ENCODE measurements at regions not wholly inside any gene's neighbourhood (a gene's known extent, or its start where the extent isn't known, plus 50 kb on each side); places are given as distances from the start of the nearest gene placed in this dataset.

DNA sequence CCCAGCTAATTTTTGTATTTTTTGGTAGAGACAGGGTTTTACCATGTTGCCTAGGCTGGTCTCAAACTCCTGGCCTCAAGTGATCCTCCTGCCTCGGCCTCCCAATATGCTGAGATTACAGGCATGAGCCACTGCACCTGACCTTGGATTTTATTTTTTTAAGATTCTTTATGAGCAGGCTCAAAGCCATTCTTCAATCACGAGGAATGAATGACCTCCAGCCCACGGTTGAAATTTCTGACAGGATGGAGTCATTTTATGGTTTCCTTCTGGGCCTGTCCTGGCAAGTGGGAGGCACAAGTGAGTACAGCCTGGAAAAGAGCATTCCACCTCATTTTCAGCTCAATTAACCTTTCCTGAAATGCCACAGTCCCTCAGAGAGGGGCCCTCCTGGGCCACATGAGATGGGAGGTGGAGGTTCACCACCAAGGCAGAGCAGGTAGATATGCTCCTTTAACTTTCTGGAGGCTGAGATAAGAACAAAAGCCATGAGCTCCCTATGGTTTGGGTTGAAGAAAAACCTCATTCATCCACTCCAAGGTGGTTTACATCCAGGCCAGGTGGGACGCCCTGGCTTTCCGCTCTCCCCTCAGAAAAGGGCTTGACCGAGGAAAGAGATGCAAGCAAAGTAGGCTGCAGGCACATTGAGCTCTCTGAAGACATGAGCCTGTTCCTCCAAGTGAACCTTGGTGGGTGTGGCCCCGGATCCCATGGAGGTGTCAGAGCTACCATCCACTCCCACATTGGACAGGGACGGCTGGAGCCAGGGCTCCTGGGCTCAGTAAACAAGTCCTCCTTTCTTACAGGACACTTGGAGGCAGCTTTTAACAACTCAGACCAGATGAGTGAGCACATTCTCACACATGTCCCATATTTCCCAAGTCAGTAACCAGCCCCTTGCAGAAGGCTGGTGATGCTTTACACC lies 208.5 kb upstream of the SSTR4 start:
- Histone ChIP-seq H3T11ph (ENCODE audit: low read length) (no peak overlapping the region), H3K9ac (ENCODE audit: extremely low read depth, insufficient read length, low read length) (no peak overlapping the region), H3K9me3 (ENCODE audit: control insufficient read depth, low read depth, low read length) (no peaks in the 10 kb centered on the region), H3K27ac (ENCODE audit: insufficient read length, low read depth, low read length) (no peak overlapping the region), H4K5ac (ENCODE audit: insufficient read length, low read depth, low read length) (no peak overlapping the region), H3K23me2 (ENCODE audit: insufficient read length, low read depth, low read length, poor library complexity, severe bottlenecking) (no peaks in the 10 kb centered on the region), H3K4me2 (ENCODE audit: insufficient read depth, insufficient read length, low read length) (no peak overlapping the region), H3K79me1 (ENCODE audit: insufficient read depth, low read depth, low read length, poor library complexity, severe bottlenecking) (no peaks in the 10 kb centered on the region), H2BK20ac (ENCODE audit: low read depth, low read length, poor library complexity, severe bottlenecking) (no peak overlapping the region), H3K56ac (ENCODE audit: insufficient read length, low read depth, low read length) (no peak overlapping the region), H3K79me2 (ENCODE audit: insufficient read depth, low read length) (no peaks in the 10 kb centered on the region), H4K20me1 (ENCODE audit: control insufficient read depth, insufficient read depth, insufficient read length) (no peaks in the 10 kb centered on the region), H3K27me3 (ENCODE audit: insufficient read depth, low read length) (no peaks in the 10 kb centered on the region), H2AK5ac (ENCODE audit: insufficient read length, low read length) (no peak overlapping the region), H2BK15ac (ENCODE audit: low read depth, low read length) (no peak overlapping the region), H3K14ac (ENCODE audit: insufficient read depth, low read length) (no peak overlapping the region), H3K4ac (ENCODE audit: low read depth, low read length) (no peak overlapping the region), H2BK120ac (ENCODE audit: low read depth, low read length, poor library complexity, severe bottlenecking) (no peak overlapping the region), H2BK5ac (ENCODE audit: insufficient read length, low read length) (no peak overlapping the region), H3K18ac (ENCODE audit: insufficient read length, low read depth, low read length) (no peak overlapping the region), H4K91ac (ENCODE audit: insufficient read length, low read depth, low read length) (no peak overlapping the region), H2BK12ac (ENCODE audit: insufficient read length, low read depth, low read length) (no peak overlapping the region), H2AFZ (ENCODE audit: low read length) (no peak overlapping the region), H3K4me1 (ENCODE audit: insufficient read depth, low read length) (no peaks in the 10 kb centered on the region), H4K8ac (replicated peaks; ENCODE audit: insufficient read length, low read depth, low read length) (no peak overlapping the region), H3K23ac (ENCODE audit: insufficient read length, low read depth, low read length) (no peak overlapping the region)
- no peaks in the 10 kb centered on the region for H3K36me3 Mint-ChIP-seq (ENCODE audit: insufficient read depth in 1 of 3, low read depth in 3 of 3)
- H3K27me3 Mint-ChIP-seq (ENCODE audit: low read depth): peaks cover 4% of the 10 kb centered on the region
- no CpG with 5 or more reads among the region's 8 CpGs for WGBS (ENCODE audit: extremely low coverage, insufficient read length, low lambda C conversion rate)
- no peak for DNase-seq
- no peak overlapping the region for H3K4me3 Mint-ChIP-seq
- no peaks in the 10 kb centered on the region for H3K4me1 Mint-ChIP-seq
- TF ChIP-seq, protein P1, sequence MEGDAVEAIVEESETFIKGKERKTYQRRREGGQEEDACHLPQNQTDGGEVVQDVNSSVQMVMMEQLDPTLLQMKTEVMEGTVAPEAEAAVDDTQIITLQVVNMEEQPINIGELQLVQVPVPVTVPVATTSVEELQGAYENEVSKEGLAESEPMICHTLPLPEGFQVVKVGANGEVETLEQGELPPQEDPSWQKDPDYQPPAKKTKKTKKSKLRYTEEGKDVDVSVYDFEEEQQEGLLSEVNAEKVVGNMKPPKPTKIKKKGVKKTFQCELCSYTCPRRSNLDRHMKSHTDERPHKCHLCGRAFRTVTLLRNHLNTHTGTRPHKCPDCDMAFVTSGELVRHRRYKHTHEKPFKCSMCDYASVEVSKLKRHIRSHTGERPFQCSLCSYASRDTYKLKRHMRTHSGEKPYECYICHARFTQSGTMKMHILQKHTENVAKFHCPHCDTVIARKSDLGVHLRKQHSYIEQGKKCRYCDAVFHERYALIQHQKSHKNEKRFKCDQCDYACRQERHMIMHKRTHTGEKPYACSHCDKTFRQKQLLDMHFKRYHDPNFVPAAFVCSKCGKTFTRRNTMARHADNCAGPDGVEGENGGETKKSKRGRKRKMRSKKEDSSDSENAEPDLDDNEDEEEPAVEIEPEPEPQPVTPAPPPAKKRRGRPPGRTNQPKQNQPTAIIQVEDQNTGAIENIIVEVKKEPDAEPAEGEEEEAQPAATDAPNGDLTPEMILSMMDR (conservative IDR thresholded peaks at IDR 0.05): no peak
- H3K9me3 Mint-ChIP-seq: peaks cover 0 to 3% of the 10 kb centered on the region in 2 experiments; a peak in 2 of 5 replicates
- no peak overlapping the region for H3K27ac Mint-ChIP-seq
